Liver (tissue), 3 donors: ENCODE measurements at regions not wholly inside any gene's neighbourhood (a gene's known extent, or its start where the extent isn't known, plus 50 kb on each side); places are given as distances from the start of the nearest gene placed in this dataset.

Experiments
- FOXA2 ChIP-seq: IDR thresholded peaks from 2 replicates; pipeline ENCODE4 v1.6.1; 2016; ENCODE audit warnings: antibody characterized with exemption
- JUND ChIP-seq, 2 donors: IDR thresholded peaks; 2 replicates each; pipeline ENCODE4 v1.6.1; 2016; ENCODE audit warnings: antibody characterized with exemption in 2 of 2
- TF ChIP-seq, protein P1 (sequence below): fragments of 150-350 bp; IDR thresholded peaks from 2 replicates; pipeline ENCODE4 v1.5.1; 2017; ENCODE audit warnings: improper control_type of control experiment, low read depth, low read length; ENCODE audit not compliant: missing input control
- donor health status: healthy.
- donor health status: healthy.

DNA sequence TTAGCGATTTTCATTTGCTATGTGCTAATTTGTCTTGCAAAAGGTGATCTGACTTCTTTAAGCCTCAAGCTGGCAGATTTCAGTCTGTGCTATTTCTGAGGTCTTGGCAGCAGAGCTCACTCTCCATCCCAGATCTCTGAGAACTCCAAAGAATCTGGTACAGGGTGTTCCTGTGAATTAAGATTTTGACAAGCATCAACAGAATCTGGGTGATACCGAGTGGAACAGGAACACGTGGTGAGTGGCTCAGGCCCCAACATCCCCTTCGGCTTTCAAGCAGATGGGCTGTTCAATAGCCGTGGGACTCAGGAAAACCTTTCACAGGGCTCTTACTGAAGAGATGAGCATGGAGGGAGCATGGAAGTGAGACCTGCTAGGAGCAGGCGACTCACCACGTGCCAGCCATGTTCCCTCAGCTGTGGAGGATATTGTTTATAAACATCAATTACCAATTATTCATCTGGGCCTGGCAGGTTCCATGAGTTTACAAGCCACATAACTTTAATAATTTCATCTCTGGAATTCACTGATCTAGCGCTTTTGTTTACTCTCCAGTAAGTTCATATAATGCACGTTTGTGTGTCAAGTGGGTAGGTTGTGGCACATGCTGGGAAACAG, 103.4 kb upstream of the SELENOK start:
- TF ChIP-seq, protein P1, sequence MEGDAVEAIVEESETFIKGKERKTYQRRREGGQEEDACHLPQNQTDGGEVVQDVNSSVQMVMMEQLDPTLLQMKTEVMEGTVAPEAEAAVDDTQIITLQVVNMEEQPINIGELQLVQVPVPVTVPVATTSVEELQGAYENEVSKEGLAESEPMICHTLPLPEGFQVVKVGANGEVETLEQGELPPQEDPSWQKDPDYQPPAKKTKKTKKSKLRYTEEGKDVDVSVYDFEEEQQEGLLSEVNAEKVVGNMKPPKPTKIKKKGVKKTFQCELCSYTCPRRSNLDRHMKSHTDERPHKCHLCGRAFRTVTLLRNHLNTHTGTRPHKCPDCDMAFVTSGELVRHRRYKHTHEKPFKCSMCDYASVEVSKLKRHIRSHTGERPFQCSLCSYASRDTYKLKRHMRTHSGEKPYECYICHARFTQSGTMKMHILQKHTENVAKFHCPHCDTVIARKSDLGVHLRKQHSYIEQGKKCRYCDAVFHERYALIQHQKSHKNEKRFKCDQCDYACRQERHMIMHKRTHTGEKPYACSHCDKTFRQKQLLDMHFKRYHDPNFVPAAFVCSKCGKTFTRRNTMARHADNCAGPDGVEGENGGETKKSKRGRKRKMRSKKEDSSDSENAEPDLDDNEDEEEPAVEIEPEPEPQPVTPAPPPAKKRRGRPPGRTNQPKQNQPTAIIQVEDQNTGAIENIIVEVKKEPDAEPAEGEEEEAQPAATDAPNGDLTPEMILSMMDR = no peak
- TF ChIP-seq JUND (IDR thresholded peaks at IDR 0.05) (no peak), FOXA2 (no peak)
